OCI-LY7 (cell line): ENCODE measurements at regions not wholly inside any gene's neighbourhood (a gene's known extent, or its start where the extent isn't known, plus 50 kb on each side); places are given as distances from the start of the nearest gene placed in this dataset.

Source experiments
- CTCF ChIP-seq: fragments of 200-600 bp; sonication (generic); conservative IDR thresholded peaks from 2 replicates; pipeline ENCODE4 v1.5.1; 2014; ENCODE audit warnings: mild to moderate bottlenecking, antibody characterized with exemption, low read length, moderate library complexity, mixed read lengths
- EZH2phosphoT487 ChIP-seq: fragments of 200-600 bp; sonication (generic); IDR thresholded peaks from 2 replicates; pipeline ENCODE4 v1.6.1; 2018; ENCODE audit warnings: low read depth, borderline replicate concordance, mild to moderate bottlenecking, mixed run types, antibody characterized with exemption, low read length, moderate library complexity, mixed read lengths

GRCh38 chr10:43864656-43865055 lies 216.0 kb upstream of the ZNF32 start:
- TF ChIP-seq CTCF (no peak), EZH2phosphoT487 (no peak)
